ENCODE measurements at regions not wholly inside any gene's neighbourhood (a gene's known extent, or its start where the extent isn't known, plus 50 kb on each side); places are given as distances from the start of the nearest gene placed in this dataset.
"Not testable (repeated sequence)": the region's sequence is repeated elsewhere in the genome, so short reads cannot be mapped to it uniquely, and the experiment has no call there.

GRCh38 chr16:16577062-16577461, 198.1 kb downstream of the NPIPA7 start:
- H2BK15ac ChIP-seq (ENCODE audit: low read depth, poor library complexity, severe bottlenecking); H3K79me1 ChIP-seq (replicated peaks; ENCODE audit: low read length, poor library complexity, severe bottlenecking); H2AFZ ChIP-seq (ENCODE audit: low read depth, low read length); H4K91ac ChIP-seq (ENCODE audit: low read length); H3K9me3 ChIP-seq (ENCODE audit: control insufficient read depth, low read length); H3K9ac ChIP-seq (ENCODE audit: low read length); H2AK5ac ChIP-seq (ENCODE audit: low read length, severe bottlenecking); H3K23ac ChIP-seq (ENCODE audit: low read length in 2 of 2); H3K18ac ChIP-seq (ENCODE audit: low read depth in 1 of 2, low read length in 2 of 2); H2BK5ac ChIP-seq (ENCODE audit: low read depth, low read length, poor library complexity, severe bottlenecking); H3K36me3 ChIP-seq (ENCODE audit: control insufficient read depth in 1 of 2, insufficient read depth in 2 of 2, low read depth in 1 of 2, low read length in 2 of 2); H3K4ac ChIP-seq (ENCODE audit: low read depth in 1 of 2, low read length in 2 of 2); H4K8ac ChIP-seq (ENCODE audit: low read length); H3K4me1 ChIP-seq (ENCODE audit: control insufficient read depth, insufficient read depth, low read depth, low read length); H2BK12ac ChIP-seq (ENCODE audit: low read length in 2 of 2); H3K4me2 ChIP-seq (ENCODE audit: low read length, poor library complexity, severe bottlenecking); H2BK120ac ChIP-seq (ENCODE audit: low read depth, low read length); H3K14ac ChIP-seq (ENCODE audit: low read length in 2 of 2); H3K27me3 ChIP-seq (ENCODE audit: control insufficient read depth in 1 of 2, insufficient read depth in 1 of 2, low read length in 2 of 2); DNase-seq; H3K4me3 ChIP-seq (ENCODE audit: insufficient read depth in 1 of 2, low read depth in 1 of 2, low read length in 2 of 2); H3K27ac ChIP-seq (ENCODE audit: low read length, poor library complexity, severe bottlenecking): not testable (repeated sequence)
- 74% methylated on average over 5 of the region's 5 CpGs for WGBS

DNA sequence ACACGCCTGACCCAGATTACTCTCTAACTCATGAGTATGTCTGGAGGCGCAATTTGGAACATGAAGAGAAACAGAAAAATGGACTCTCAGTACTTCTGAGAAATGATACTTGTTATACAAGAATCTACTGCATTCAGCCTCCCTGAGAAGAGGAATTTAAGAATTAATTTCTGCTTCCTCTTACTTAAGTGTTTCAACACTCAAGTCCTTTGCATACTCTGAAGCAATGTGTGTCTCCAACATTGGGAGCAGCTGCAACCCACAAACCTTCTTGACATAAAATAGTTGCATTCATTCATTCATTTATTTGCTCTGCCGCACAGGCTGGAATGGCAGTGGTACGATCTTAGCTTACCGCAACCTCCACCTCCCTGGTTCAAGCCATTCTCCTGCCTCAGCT, 199.8 kb downstream of the NPIPA7 start:
- Histone ChIP-seq H3K9ac (ENCODE audit: low read length) (no peak overlapping the region), H2BK120ac (ENCODE audit: low read depth, low read length) (no peak overlapping the region), H3K27ac (ENCODE audit: low read length, poor library complexity, severe bottlenecking) (no peak overlapping the region), H3K4me2 (ENCODE audit: low read length, poor library complexity, severe bottlenecking) (no peak overlapping the region), H3K4me1 (ENCODE audit: control insufficient read depth, insufficient read depth, low read depth, low read length) (no peaks in the 10 kb centered on the region), H3K4ac (ENCODE audit: low read depth in 1 of 2, low read length in 2 of 2) (no peak overlapping the region), H4K91ac (ENCODE audit: low read length) (no peak overlapping the region), H3K27me3 (ENCODE audit: control insufficient read depth in 1 of 2, insufficient read depth in 1 of 2, low read length in 2 of 2) (no peaks in the 10 kb centered on the region), H3K79me1 (replicated peaks; ENCODE audit: low read length, poor library complexity, severe bottlenecking) (no peaks in the 10 kb centered on the region), H2BK12ac (ENCODE audit: low read length in 2 of 2) (no peak overlapping the region), H2AK5ac (ENCODE audit: low read length, severe bottlenecking) (no peak overlapping the region), H3K14ac (ENCODE audit: low read length in 2 of 2) (no peak overlapping the region), H2AFZ (ENCODE audit: low read depth, low read length) (no peak overlapping the region), H3K9me3 (ENCODE audit: control insufficient read depth, low read length) (no peaks in the 10 kb centered on the region), H3K18ac (ENCODE audit: low read depth in 1 of 2, low read length in 2 of 2) (no peak overlapping the region), H4K8ac (ENCODE audit: low read length) (no peak overlapping the region), H3K23ac (ENCODE audit: low read length in 2 of 2) (no peak overlapping the region), H3K36me3 (ENCODE audit: control insufficient read depth in 1 of 2, insufficient read depth in 2 of 2, low read depth in 1 of 2, low read length in 2 of 2) (no peaks in the 10 kb centered on the region), H2BK15ac (ENCODE audit: low read depth, poor library complexity, severe bottlenecking) (no peak overlapping the region), H3K4me3 (ENCODE audit: insufficient read depth in 1 of 2, low read depth in 1 of 2, low read length in 2 of 2) (no peak overlapping the region), H2BK5ac (ENCODE audit: low read depth, low read length, poor library complexity, severe bottlenecking) (no peak overlapping the region)
- 95% methylated on average over 3 of the region's 5 CpGs for WGBS
- no peak for DNase-seq

- H3K79me1 ChIP-seq (replicated peaks; ENCODE audit: low read length, poor library complexity, severe bottlenecking); H2BK15ac ChIP-seq (ENCODE audit: low read depth, poor library complexity, severe bottlenecking); H2AK5ac ChIP-seq (ENCODE audit: low read length, severe bottlenecking); H3K9me3 ChIP-seq (ENCODE audit: control insufficient read depth, low read length); H2BK5ac ChIP-seq (ENCODE audit: low read depth, low read length, poor library complexity, severe bottlenecking); H3K4me3 ChIP-seq (ENCODE audit: insufficient read depth in 1 of 2, low read depth in 1 of 2, low read length in 2 of 2); H3K4me2 ChIP-seq (ENCODE audit: low read length, poor library complexity, severe bottlenecking); H2BK12ac ChIP-seq (ENCODE audit: low read length in 2 of 2); H3K27ac ChIP-seq (ENCODE audit: low read length, poor library complexity, severe bottlenecking); H3K23ac ChIP-seq (ENCODE audit: low read length in 2 of 2); H2BK120ac ChIP-seq (ENCODE audit: low read depth, low read length); H3K18ac ChIP-seq (ENCODE audit: low read depth in 1 of 2, low read length in 2 of 2); H3K27me3 ChIP-seq (ENCODE audit: control insufficient read depth in 1 of 2, insufficient read depth in 1 of 2, low read length in 2 of 2); H4K8ac ChIP-seq (ENCODE audit: low read length); DNase-seq; H4K91ac ChIP-seq (ENCODE audit: low read length); H3K4me1 ChIP-seq (ENCODE audit: control insufficient read depth, insufficient read depth, low read depth, low read length); H3K9ac ChIP-seq (ENCODE audit: low read length); H3K14ac ChIP-seq (ENCODE audit: low read length in 2 of 2); H3K4ac ChIP-seq (ENCODE audit: low read depth in 1 of 2, low read length in 2 of 2); H2AFZ ChIP-seq (ENCODE audit: low read depth, low read length); H3K36me3 ChIP-seq (ENCODE audit: control insufficient read depth in 1 of 2, insufficient read depth in 2 of 2, low read depth in 1 of 2, low read length in 2 of 2): not testable (repeated sequence)
- 77% methylated on average over 6 of the region's 7 CpGs for WGBS
These were observed 204.0 kb downstream of the NPIPA7 start for GRCh38 chr16:16582916-16583315.

DNA sequence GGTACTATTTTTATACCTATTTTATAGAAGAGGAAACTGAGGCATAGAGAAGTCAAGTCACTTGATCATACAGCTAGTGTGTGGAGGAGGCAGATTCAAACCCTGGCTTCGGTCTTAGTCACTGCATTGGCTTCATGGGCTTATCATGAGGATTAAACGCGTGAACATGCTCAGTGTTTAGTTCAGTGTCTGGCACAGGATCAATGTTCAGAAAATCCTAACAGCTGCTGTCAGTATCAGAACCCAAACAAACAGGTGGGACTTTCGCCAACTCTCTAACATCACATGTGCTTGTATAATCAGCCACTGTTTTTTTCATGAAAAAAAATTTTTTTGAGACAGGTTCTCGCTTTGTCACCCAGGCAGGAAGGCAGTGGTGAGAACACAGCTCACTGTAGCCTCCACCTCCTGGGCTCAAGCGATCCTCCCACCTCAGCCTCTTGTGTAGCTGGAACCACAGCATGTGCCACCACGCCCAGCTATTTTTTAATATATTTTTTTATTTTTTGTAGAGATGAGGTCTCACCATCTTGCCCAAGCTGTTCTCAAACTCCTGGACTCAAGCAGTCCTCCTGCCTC, 207.2 kb downstream of the NPIPA7 start:
- H2BK5ac ChIP-seq (ENCODE audit: low read depth, low read length, poor library complexity, severe bottlenecking); H4K8ac ChIP-seq (ENCODE audit: low read length); H3K27me3 ChIP-seq (ENCODE audit: control insufficient read depth in 1 of 2, insufficient read depth in 1 of 2, low read length in 2 of 2); H3K4ac ChIP-seq (ENCODE audit: low read depth in 1 of 2, low read length in 2 of 2); DNase-seq; H2BK15ac ChIP-seq (ENCODE audit: low read depth, poor library complexity, severe bottlenecking); H3K4me2 ChIP-seq (ENCODE audit: low read length, poor library complexity, severe bottlenecking); H3K14ac ChIP-seq (ENCODE audit: low read length in 2 of 2); H3K4me1 ChIP-seq (ENCODE audit: control insufficient read depth, insufficient read depth, low read depth, low read length); H2BK120ac ChIP-seq (ENCODE audit: low read depth, low read length); H3K9me3 ChIP-seq (ENCODE audit: control insufficient read depth, low read length); H3K23ac ChIP-seq (ENCODE audit: low read length in 2 of 2); H4K91ac ChIP-seq (ENCODE audit: low read length); H2AK5ac ChIP-seq (ENCODE audit: low read length, severe bottlenecking); H3K36me3 ChIP-seq (ENCODE audit: control insufficient read depth in 1 of 2, insufficient read depth in 2 of 2, low read depth in 1 of 2, low read length in 2 of 2); H2AFZ ChIP-seq (ENCODE audit: low read depth, low read length); H3K18ac ChIP-seq (ENCODE audit: low read depth in 1 of 2, low read length in 2 of 2); H3K4me3 ChIP-seq (ENCODE audit: insufficient read depth in 1 of 2, low read depth in 1 of 2, low read length in 2 of 2); H3K27ac ChIP-seq (ENCODE audit: low read length, poor library complexity, severe bottlenecking); H2BK12ac ChIP-seq (ENCODE audit: low read length in 2 of 2); H3K9ac ChIP-seq (ENCODE audit: low read length); H3K79me1 ChIP-seq (replicated peaks; ENCODE audit: low read length, poor library complexity, severe bottlenecking): not testable (repeated sequence)
- 85% methylated on average over 2 of the region's 7 CpGs for WGBS
